Upper lobe of left lung (tissue), 4 donors: ENCODE measurements at regions not wholly inside any gene's neighbourhood (a gene's known extent, or its start where the extent isn't known, plus 50 kb on each side); places are given as distances from the start of the nearest gene placed in this dataset.

ENCODE experiments used
- EP300 ChIP-seq, 4 donors: sonication (generic); formaldehyde crosslinking; IDR thresholded peaks; one replicate each; pipeline ENCODE4 v1.5.1; 2017; ENCODE audit warnings: antibody characterized with exemption in 4 of 4, control low read depth in 2 of 4
- POLR2A ChIP-seq, 4 donors: fragments of 450-650 bp; IDR thresholded peaks; one replicate each; pipeline ENCODE4 v1.5.1; 2016 to 2017; ENCODE audit warnings: antibody characterized with exemption in 4 of 4, mild to moderate bottlenecking in 2 of 4
- POLR2AphosphoS5 ChIP-seq, 2 donors: sonication (generic); formaldehyde crosslinking; IDR thresholded peaks; one replicate each; pipeline ENCODE4 v1.5.1; 2017; ENCODE audit warnings: antibody characterized with exemption in 2 of 2
- TF ChIP-seq, protein P1 (sequence below), 6 experiments: fragments of 450-650 bp in 4 of 6; fragments of 200-600 bp in 2 of 6; sonication (generic) in 2 of 6; IDR thresholded peaks; one replicate each; pipeline ENCODE4 v1.5.1; 2016 to 2019; ENCODE audit warnings: antibody characterized with exemption in 6 of 6

DNA sequence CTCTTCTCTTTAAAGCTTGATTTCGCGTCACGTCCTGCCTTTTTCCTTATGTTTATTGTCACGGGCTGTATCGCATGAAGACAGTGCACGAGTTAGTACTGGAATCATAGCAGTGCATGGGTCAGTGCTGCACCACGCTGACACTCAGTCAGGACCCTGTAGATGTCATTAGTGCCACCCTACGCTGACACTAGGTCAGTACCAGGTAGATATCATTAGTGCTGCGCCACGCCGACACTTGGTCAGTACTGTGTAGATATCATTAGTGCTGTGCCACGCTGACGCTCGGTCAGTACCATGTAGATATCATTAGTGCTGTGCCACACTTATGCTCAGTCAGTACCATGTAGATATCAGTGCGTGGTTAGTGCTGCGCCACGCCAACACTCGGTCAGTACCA, 106.2 kb upstream of the ZNF469 start:
- TF ChIP-seq, protein P1, sequence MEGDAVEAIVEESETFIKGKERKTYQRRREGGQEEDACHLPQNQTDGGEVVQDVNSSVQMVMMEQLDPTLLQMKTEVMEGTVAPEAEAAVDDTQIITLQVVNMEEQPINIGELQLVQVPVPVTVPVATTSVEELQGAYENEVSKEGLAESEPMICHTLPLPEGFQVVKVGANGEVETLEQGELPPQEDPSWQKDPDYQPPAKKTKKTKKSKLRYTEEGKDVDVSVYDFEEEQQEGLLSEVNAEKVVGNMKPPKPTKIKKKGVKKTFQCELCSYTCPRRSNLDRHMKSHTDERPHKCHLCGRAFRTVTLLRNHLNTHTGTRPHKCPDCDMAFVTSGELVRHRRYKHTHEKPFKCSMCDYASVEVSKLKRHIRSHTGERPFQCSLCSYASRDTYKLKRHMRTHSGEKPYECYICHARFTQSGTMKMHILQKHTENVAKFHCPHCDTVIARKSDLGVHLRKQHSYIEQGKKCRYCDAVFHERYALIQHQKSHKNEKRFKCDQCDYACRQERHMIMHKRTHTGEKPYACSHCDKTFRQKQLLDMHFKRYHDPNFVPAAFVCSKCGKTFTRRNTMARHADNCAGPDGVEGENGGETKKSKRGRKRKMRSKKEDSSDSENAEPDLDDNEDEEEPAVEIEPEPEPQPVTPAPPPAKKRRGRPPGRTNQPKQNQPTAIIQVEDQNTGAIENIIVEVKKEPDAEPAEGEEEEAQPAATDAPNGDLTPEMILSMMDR (IDR thresholded peaks at IDR 0.05), result no peak
- TF ChIP-seq POLR2AphosphoS5 (IDR thresholded peaks at IDR 0.05) (no peak), POLR2A (IDR thresholded peaks at IDR 0.05) (no peak), EP300 (IDR thresholded peaks at IDR 0.05) (no peak)
